Medulla oblongata (tissue), 1 donor: ENCODE measurements at regions not wholly inside any gene's neighbourhood (a gene's known extent, or its start where the extent isn't known, plus 50 kb on each side); places are given as distances from the start of the nearest gene placed in this dataset.
A peak's percentile ranks its signal among the peaks of the same experiment; 100 is the strongest.
"Not testable (repeated sequence)": the region's sequence is repeated elsewhere in the genome, so short reads cannot be mapped to it uniquely, and the experiment has no call there.

Experiments
- DNase-seq: peaks from one replicate; pipeline ENCODE4 v3.0.0-alpha.2; 2015; ENCODE audit errors: extremely low spot score

GRCh38 chr5:3147405-3147804 is 395.9 kb upstream of the IRX2 start:
- not testable (repeated sequence) for DNase-seq

DNA sequence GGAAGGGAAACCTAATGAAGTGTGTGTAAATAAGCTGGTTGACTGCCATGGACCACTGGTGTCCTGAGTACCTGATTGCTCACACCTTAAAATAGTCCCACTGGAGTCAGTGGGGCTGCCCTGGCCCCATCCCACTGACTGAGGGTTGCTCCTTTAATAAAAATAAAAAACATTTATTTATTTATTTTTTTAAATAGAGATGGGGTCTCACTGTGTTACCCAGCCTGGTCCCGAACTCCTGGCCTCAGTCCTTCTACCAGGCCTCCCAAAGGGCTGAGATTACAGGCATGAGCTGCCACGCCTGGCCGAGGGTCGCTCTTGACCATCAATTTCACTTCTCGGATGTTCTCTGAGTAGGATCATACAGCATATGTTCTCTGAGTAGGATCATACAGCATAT is 394.2 kb upstream of the IRX2 start:
- no peak for DNase-seq

- no peak for DNase-seq
Measured at GRCh38 chr5:3143382-3143781, 391.9 kb upstream of the IRX2 start.

DNA sequence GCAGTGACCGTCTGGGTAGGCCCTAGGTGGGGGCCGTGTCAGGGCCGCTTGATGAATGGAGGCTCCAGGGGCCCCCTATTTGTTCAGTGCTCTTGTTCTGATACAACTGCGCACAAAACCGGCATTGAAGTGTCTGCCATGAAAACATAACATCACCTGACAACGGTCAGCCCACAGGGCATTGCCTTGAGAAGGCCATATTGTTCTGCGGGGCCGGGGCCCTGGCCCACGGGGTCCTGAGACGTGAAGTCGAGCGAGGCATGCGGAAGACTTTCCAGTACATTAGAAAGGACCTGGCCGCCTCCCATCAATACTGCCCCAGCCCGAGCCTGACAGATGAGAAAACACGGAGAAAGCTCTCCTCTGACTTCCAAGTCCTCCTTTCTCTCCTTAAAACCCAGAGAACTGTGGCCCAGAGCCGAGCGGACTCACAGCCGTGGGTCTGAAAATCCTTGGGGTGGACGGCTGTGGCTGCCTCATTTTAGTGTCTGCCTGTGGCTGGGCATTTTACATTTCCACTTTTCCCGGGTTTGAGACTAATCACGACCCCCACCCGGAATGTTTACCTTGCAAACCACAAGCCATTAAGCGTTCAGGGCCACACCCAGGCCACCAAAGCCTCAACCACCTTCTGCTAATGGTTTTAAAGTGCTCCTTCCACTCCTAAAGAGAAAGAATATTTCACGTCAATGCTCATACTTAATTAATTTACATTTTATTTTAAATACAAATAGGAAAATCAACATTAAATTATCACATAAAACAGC is 391.0 kb upstream of the IRX2 start:
- DNase-seq: no peak

DNA sequence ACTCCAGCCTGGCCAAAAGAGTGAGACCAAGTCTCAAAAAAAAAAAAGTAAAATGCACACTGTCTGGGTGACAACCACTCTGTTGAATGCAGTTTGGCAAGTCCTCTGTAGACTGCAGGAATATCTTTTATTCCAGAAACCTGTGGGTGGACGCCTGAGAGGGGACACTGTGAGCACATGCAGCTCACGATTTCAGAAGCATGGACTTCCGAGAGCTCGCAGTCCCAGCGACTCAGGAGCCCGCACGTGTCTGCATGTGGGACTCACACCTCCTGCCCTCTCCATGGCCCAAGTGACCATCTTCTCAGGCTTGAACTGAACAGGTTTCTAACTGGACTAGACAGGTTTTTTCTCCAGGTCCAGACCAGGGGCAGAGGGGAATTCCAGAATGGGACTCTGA is 388.6 kb upstream of the IRX2 start:
- no peak for DNase-seq

DNA sequence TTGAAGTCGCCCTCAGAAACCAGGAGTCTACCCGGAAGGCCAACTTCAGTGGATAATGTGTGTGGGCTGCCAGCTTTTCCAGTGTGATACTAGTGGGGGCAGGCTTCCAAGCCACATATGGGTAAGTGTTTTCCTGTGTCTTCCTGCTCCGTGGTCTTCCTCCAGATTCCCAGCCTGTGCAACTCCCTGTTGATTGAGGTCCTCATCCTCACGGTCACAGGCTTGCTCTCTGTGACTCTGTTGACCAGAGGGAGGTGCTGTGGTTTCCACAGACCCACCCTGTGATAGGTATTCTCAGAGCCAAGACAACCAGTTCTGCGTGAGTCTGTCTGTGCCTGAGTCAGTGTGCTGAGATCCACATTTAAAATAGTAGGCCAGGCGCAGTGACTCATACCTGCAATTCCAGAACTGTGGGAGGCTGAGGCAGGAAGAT is 388.0 kb upstream of the IRX2 start:
- no peak for DNase-seq

GRCh38 chr5:3131161-3131560 is 379.7 kb upstream of the IRX2 start:
- no peak for DNase-seq

GRCh38 chr5:3129252-3129651 is 377.8 kb upstream of the IRX2 start:
- DNase-seq: no peak

DNA sequence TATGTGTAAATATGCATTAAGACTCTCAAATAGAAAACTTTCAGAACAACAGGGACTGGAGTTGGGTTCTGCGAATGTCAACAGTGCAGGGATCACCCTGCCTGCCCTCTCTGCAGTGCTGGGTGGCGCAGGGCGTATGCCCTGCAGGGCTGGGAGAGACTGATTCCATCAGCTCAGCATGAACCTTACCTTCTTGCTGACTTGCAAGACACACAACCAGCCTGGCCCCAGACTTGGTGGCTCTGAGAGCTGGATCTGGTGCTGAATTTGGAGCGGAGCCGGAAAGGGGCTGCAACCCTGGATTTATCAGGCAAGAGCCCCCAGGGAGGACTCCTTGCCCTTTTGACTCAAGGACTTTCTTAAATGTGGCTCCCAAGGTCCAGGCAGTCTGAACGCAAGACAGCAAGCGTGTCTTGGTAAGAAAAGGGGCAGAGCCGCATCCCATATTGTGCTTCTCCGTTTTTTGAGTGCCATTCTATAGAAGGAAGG is 376.0 kb upstream of the IRX2 start:
- DNase-seq: no peak

DNA sequence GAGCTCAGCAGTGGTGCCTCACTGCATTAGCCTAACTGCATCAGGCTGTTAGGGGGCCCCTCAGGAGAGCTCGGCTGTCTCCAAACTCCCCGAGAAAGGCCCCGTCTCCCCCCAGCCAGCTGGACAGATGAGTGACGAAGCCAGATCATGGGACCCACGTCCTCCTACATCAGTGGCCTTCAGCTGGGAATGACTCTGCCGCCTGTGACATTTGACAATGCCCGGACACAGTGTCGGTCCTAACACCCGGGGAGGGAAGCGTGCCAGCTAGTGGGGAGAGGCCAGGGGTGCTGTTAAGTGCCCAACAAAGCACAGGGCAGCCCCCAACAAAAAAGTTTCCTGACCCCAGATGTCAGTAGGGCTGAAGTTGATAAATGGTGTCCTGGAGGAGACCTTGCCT is 375.2 kb upstream of the IRX2 start:
- no peak for DNase-seq

- no peak for DNase-seq
Measured at GRCh38 chr5:3124410-3124809, 372.9 kb upstream of the IRX2 start.

DNA sequence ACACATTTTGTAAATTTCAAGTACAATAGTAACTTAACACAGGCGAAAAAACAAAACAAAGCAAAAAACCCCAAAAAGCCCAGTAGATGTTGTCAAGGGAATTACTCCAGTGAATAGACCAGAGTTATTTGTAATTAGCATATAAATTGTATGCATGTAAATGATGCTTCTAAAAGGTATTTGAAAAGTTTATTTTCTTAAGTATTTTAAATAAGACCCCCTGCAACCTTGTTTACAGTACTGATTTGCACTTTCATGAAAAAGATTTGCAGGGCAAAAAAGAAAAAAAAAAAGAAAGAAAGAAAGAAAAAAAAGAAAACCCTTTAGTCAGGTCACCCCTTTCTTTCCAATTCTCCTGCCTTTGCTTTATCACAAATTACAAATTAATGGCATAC is 372.3 kb upstream of the IRX2 start:
- no peak for DNase-seq

DNA sequence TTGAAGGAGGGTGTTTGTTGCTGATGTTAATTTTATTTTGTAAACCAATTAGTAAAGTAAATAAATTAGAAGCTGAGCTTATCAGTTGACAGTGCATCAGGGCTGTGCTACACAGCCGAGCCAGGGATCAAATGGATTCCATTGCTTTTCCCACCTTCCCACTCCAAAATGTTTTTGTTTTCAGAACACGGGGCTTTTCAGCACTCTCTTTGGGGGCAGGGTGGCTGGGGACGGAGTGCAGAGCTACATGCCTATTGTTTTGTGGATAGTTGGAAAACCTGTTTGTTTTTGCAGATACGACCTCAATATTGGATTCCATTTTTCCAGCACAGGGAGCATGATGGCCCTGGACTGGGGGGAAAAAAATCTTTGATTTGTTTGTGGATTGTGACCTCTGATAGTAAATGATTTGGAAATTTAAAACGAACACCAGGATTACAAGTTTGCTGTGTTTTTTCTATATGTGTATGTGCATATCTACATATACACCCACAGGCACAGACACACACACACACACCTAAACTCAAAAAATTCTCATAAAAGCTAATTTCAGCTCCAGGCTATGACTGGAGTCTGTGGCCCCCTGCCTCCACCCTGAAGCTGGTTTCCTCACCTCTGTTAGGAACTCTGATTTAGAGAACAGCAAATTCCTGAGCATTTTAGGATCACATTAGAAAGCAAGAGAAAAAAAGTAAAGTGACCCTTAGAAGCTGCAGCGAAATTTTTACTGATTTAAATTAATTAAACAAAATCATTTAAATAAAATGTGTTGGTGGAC is 371.7 kb upstream of the IRX2 start:
- no peak for DNase-seq

DNA sequence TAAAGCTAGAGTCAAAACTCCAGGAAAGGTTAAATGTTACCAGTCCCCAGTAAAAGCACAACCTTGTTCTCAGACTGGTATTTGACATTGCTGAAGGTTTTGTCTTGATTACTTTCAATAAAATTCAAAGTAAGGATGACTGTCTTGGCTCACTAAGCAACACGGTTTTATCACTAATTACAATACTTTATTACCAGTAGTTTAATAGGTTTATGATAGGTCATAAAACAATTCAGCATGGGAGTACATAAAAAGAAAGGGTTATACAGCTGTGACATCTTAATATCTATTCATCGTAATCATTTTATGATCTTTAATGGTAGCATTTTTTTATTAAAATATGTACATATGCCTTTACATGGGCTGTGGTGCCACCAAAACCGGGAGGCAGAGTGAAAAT is 370.7 kb upstream of the IRX2 start:
- no peak for DNase-seq

- no peak for DNase-seq
Measured at GRCh38 chr5:3121813-3122212, 370.3 kb upstream of the IRX2 start.

DNA sequence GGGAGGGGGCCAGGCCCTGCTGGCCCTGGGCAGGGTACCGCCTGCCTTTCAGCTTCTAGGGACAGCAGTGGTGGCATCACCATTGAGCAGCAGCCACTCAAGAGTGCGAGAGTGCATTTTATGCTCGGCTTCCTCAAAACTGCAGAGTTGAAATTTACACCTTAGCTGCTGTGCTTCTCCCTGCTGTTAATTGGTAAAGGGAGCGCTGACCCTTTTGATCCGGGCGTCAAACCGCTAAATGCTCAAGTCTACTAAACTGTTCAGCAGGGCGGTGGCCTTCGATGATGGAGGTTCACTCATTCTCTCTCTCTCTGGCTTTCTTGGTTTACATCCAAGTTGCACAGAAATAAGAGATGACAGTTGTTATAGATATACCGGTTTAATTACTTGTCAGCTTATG is 368.6 kb upstream of the IRX2 start:
- DNase-seq: no peak

- DNase-seq: no peak
Measured at GRCh38 chr5:3119435-3119834, 368.0 kb upstream of the IRX2 start.

DNA sequence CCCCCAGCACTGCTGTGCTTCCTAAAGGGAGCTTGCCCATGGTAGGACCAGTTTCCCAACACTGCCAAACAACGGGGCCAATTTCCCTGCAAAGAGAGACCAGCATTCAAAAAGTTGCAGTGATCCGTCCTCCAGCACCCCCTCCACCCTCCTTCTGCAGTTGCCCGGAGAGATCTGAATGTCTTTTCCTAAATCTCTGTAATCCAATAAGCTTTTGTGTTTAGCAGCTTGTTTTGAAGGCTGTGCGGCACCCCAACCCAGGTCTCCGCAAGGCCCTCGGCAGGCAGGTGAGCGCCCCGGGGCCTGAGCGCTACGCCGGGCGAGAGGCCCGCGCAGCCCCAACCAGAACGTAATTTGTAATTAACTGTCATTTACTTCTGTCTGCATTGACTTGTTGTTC is 366.9 kb upstream of the IRX2 start:
- DNase-seq: peak; percentile 30

DNA sequence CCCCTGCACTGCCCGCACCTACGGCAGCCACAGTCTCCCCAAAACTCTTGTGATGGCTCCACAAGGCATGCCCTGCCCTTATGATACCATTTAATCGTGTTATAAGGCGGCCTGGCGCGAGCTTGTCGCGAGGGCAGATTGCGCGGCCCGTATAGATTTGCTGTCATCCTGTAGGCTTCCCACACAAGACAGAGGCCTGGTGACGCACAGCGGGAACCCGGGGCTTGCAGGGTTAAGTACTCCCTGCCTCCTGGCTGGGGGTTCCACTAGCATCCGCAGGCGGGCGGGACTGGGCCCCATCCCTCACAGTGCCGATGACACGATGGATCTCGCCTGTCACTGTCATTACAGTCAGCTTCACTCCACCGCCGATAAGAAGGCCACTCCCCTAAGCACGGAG is 364.9 kb upstream of the IRX2 start:
- DNase-seq: no peak

DNA sequence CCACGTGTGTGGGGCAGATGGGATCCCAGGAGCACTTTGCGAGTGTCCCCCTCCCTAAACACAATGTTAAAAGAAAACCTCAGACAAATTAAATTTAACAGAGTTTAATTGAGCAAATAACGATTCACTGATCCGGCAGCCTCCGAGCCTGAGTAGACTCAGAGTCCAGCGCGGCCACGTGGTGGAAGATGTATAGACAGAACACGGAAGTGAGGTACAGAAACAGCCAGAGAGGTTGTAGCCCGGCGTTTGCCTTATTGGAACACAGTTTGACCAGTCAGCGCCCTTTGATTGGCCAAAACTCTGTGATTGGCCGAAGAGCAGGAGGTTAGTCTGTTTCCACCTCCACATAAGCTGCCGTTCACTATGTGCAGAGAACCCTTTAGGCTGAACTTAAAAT is 363.0 kb upstream of the IRX2 start:
- no peak for DNase-seq

DNA sequence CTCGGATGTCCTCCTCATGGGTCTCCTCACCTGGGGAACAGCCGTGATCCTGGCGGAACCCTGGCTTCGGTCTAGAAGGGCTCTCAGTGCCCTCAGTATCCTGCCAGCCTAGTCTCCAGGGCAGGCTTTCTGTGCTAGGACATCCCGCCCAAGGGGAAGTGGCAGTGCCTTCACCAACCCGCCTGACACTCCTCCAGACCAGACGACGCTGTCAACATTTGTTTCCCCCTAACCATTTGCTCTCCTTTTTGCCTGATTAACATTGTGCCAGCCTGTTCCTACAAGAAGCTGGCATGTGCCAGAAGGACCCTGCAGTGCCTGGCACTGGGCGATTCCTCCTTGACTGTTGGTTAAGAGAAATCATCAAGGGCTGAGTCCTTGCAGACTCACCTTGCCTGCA is 358.9 kb upstream of the IRX2 start:
- DNase-seq: no peak

DNA sequence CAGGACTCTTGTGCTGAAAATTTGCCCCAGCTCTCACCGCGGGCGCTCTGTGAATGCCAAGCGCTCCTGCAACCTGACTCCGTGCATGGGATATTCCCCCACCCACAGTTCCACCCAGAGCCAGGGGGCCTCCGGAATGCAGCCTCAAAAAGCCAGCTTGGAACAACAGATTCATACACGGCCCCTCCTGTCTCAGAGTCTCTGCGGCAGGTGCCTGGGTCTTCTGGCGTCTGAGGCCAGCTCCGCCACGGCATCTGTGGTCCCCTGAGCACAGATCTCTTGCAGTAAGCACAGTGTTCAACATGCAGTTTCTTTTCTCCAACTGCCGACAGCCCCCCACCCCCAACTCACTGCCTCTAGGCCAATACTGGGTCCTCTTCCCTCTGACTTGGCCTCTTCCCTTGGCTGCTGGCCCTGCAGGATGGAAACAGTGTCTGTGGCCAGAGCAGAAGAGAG is 355.7 kb upstream of the IRX2 start:
- peak; percentile 26 for DNase-seq

DNA sequence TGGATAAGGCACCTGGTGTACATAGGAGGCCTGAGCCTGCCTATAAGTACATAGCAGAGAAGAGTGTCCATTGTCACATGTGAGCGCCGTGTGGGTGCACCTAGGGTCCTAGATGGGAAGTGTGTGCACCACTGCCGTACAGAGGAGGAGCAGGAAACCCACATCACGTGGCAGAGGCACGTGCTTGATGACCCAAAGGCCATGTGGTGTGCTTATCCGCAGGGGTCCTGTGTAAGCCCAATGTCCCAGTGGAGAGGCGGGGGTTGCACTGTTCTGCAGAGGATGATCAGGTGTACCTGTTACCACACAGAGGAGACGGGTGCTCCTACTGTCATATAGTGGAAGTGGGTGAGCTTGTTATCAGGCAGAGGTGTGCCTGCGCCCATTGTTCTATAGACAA is 354.1 kb upstream of the IRX2 start:
- DNase-seq: no peak
